SK-N-SH (cell line): ENCODE measurements at regions not wholly inside any gene's neighbourhood (a gene's known extent, or its start where the extent isn't known, plus 50 kb on each side); places are given as distances from the start of the nearest gene placed in this dataset.

Experiments
- CTCF ChIA-PET: fragments of 300-600, 350-600 bp; formaldehyde crosslinking; extraction: SDS; loops from one replicate; lab custom pipeline; 2021; lab: Yijun Ruan, JAX
- POLR2A ChIA-PET: fragments of 350-600 bp; sonication (Branson Sonifier 250); formaldehyde crosslinking; extraction: SDS; loops from one replicate; lab custom pipeline; 2020; ENCODE audit warnings: antibody characterized with exemption, inconsistent platforms; lab: Yijun Ruan, JAX
- DNase-seq: peaks from one replicate; pipeline ENCODE4 v3.0.0; 2012
- H2AFZ ChIP-seq: fragments of 200-600 bp; sonication (generic); 2 replicates; pipeline ENCODE4 v1.8.1; 2016; ENCODE audit warnings: antibody characterized with exemption, mild to moderate bottlenecking, low read depth
- H3F3A ChIP-seq: fragments of 200-600 bp; sonication (generic); replicated peaks from 2 replicates; pipeline ENCODE3; 2016; ENCODE audit warnings: antibody characterized with exemption, mild to moderate bottlenecking; ENCODE audit not compliant: insufficient read depth
- H3K27ac ChIP-seq, 2 experiments: fragments of 200-500 bp in 1 of 2; fragments of 200-600 bp in 1 of 2; sonication (Bioruptor generic) in 1 of 2; sonication (generic), shearing (Covaris generic) in 1 of 2; 2 replicates each; pipeline versions ENCODE4 v1.5.1 to v1.6.1; 2014 to 2016; ENCODE audit warnings: low read depth in 2 of 2, inconsistent platforms in 1 of 2, low read length in 1 of 2, mild to moderate bottlenecking in 1 of 2, mixed read lengths in 1 of 2
- H3K27me3 ChIP-seq: fragments of 200-600 bp; sonication (generic), shearing (Covaris generic); 2 replicates; pipeline ENCODE4 v1.6.1; 2016; ENCODE audit warnings: mixed run types; ENCODE audit not compliant: insufficient read depth
- H3K36me3 ChIP-seq, 2 experiments: fragments of 200-500 bp in 1 of 2; fragments of 200-600 bp in 1 of 2; sonication (Bioruptor generic) in 1 of 2; sonication (generic) in 1 of 2; replicated peaks in 1 of 2; 2 replicates each; pipeline versions ENCODE3 to v1.5.1; 2014 to 2016; ENCODE audit warnings: low read length in 1 of 2, mild to moderate bottlenecking in 1 of 2; ENCODE audit not compliant: insufficient read depth in 2 of 2, control insufficient read depth in 1 of 2
- H3K4me1 ChIP-seq, 2 experiments: fragments of 200-500 bp in 1 of 2; fragments of 200-600 bp in 1 of 2; sonication (Bioruptor generic) in 1 of 2; sonication (generic), shearing (Covaris generic) in 1 of 2; 2 replicates each; pipeline versions ENCODE4 v1.5.1 to v1.6.1; 2014 to 2016; ENCODE audit warnings: low read depth in 1 of 2, low read length in 1 of 2, mixed run types in 1 of 2; ENCODE audit not compliant: insufficient read depth in 2 of 2, control insufficient read depth in 1 of 2
- H3K4me2 ChIP-seq: fragments of 200-600 bp; sonication (generic), shearing (Covaris generic); 2 replicates; pipeline ENCODE4 v1.6.1; 2017; ENCODE audit warnings: mixed run types
- H3K4me3 ChIP-seq, 2 experiments: fragments of 200-500 bp in 1 of 2; fragments of 200-600 bp in 1 of 2; sonication (Bioruptor generic) in 1 of 2; sonication (generic), shearing (Covaris generic) in 1 of 2; 2 replicates each; pipeline versions ENCODE4 v1.5.1 to v1.8.1; 2014 to 2016; ENCODE audit warnings: low read depth in 2 of 2, inconsistent platforms in 1 of 2, low read length in 1 of 2, mild to moderate bottlenecking in 1 of 2, mixed read lengths in 1 of 2, moderate library complexity in 1 of 2
- H3K79me2 ChIP-seq: fragments of 200-600 bp; sonication (generic); 2 replicates; pipeline ENCODE4 v1.8.1; 2017; ENCODE audit warnings: mild to moderate bottlenecking; ENCODE audit not compliant: insufficient read depth
- H3K9ac ChIP-seq: fragments of 200-600 bp; sonication (generic); 2 replicates; pipeline ENCODE4 v1.6.1; 2017; ENCODE audit warnings: mixed run types
- H3K9me2 ChIP-seq: fragments of 200-600 bp; sonication (generic); 2 replicates; pipeline ENCODE4 v1.6.1; 2017; ENCODE audit warnings: mixed run types
- H3K9me3 ChIP-seq: fragments of 200-600 bp; sonication (generic); 2 replicates; pipeline ENCODE4 v1.6.1; 2017; ENCODE audit warnings: mixed run types, mild to moderate bottlenecking, moderate library complexity
- H4K20me1 ChIP-seq: fragments of 200-600 bp; sonication (generic); 2 replicates; pipeline ENCODE4 v1.6.1; 2017; ENCODE audit warnings: mild to moderate bottlenecking, mixed run types; ENCODE audit not compliant: insufficient read depth
- CTCF ChIP-seq: fragments of 200-600 bp; sonication (generic); IDR thresholded peaks from 2 replicates; pipeline ENCODE4 v1.6.1; 2017; ENCODE audit warnings: antibody characterized with exemption, mild to moderate bottlenecking, moderate library complexity
- ELF1 ChIP-seq: IDR thresholded peaks from 2 replicates; pipeline ENCODE4 v1.4.0; 2012
- EP300 ChIP-seq, 2 experiments: IDR thresholded peaks; 2 replicates each; pipeline versions ENCODE4 v1.4.0 to v1.6.1; 2012; ENCODE audit warnings: borderline replicate concordance in 1 of 2, low read depth in 1 of 2, low read length in 1 of 2
- EZH2phosphoT487 ChIP-seq: fragments of 200-600 bp; sonication (generic); IDR thresholded peaks from 2 replicates; pipeline ENCODE4 v1.6.1; 2017; ENCODE audit warnings: low read depth, mixed run types, mild to moderate bottlenecking, antibody characterized with exemption, moderate library complexity, borderline replicate concordance
- FOSL2 ChIP-seq: IDR thresholded peaks from 2 replicates; pipeline ENCODE4 v1.4.0; 2012; ENCODE audit warnings: low read depth, mild to moderate bottlenecking, moderate library complexity, borderline replicate concordance
- FOXM1 ChIP-seq: IDR thresholded peaks from 2 replicates; pipeline ENCODE4 v1.4.0; 2012; ENCODE audit warnings: low read depth, mild to moderate bottlenecking
- GABPA ChIP-seq: IDR thresholded peaks from 2 replicates; pipeline ENCODE4 v1.4.0; 2012; ENCODE audit warnings: low read depth, mild to moderate bottlenecking
- IRF3 ChIP-seq: fragments of 150-350 bp; IDR thresholded peaks from 2 replicates; pipeline ENCODE4 v1.6.1; 2016; ENCODE audit warnings: mild to moderate bottlenecking, low read depth, low read length
- MAX ChIP-seq: IDR thresholded peaks from 2 replicates; pipeline ENCODE4 v1.4.0; 2012; ENCODE audit warnings: low read depth
- MXI1 ChIP-seq: IDR thresholded peaks from 2 replicates; pipeline ENCODE4 v1.6.1; 2012; ENCODE audit warnings: mild to moderate bottlenecking, low read depth, low read length, improper control_type of control experiment
- NRF1 ChIP-seq: IDR thresholded peaks from 2 replicates; pipeline ENCODE4 v1.6.1; 2012; ENCODE audit warnings: low read depth, mild to moderate bottlenecking, low read length
- POLR2AphosphoS5 ChIP-seq: IDR thresholded peaks from 2 replicates; pipeline ENCODE4 v1.6.1; 2012; ENCODE audit warnings: low read depth, low read length
- RAD21 ChIP-seq: IDR thresholded peaks from 2 replicates; pipeline ENCODE4 v1.6.1; 2012; ENCODE audit warnings: mild to moderate bottlenecking, low read length
- RCOR1 ChIP-seq: fragments of 150-350 bp; IDR thresholded peaks from 2 replicates; pipeline ENCODE4 v1.6.1; 2017; ENCODE audit warnings: antibody characterized with exemption, low read length
- RFX5 ChIP-seq: IDR thresholded peaks from 2 replicates; pipeline ENCODE4 v1.6.1; 2012; ENCODE audit warnings: mild to moderate bottlenecking, improper control_type of control experiment, low read length
- SMC3 ChIP-seq: IDR thresholded peaks from 2 replicates; pipeline ENCODE4 v1.6.1; 2012; ENCODE audit warnings: low read depth, low read length, improper control_type of control experiment
- TAF1 ChIP-seq: IDR thresholded peaks from 2 replicates; pipeline ENCODE4 v1.6.1; 2012; ENCODE audit warnings: low read depth, mild to moderate bottlenecking, low read length, moderate library complexity, borderline replicate concordance
- USF2 ChIP-seq: fragments of 150-350 bp; IDR thresholded peaks from 2 replicates; pipeline ENCODE4 v1.6.1; 2017; ENCODE audit warnings: antibody characterized with exemption, low read length, low read depth, borderline replicate concordance
- WGBS: methylation state at CpG from one replicate; pipeline ENCODE4 v1.1.6; 2017; ENCODE audit warnings: low lambda C conversion rate; 5-methylcytosine and 5-hydroxymethylcytosine counted together

- CTCF ChIA-PET = interaction anchor here (0.6 to 2.1 kb wide), 17 partner anchors 8 to 680 kb away, joined by 3 to 9 read pairs (median 3); no protein-coding TSS in a partner anchor
These were observed 100.5 kb upstream of the NMUR2 start for GRCh38 chr5:152505442-152506042.

More at GRCh38 chr5:152505442-152506042, 100.5 kb upstream of the NMUR2 start:
- Histone ChIP-seq H4K20me1 (no peaks in the 10 kb centered on the region), H3K9me3 (no peaks in the 10 kb centered on the region), H3K9ac (no peak overlapping the region), H3K27ac (no peak overlapping the region), H2AFZ (no peak overlapping the region), H3K9me2 (no peaks in the 10 kb centered on the region), H3K4me3 (no peak overlapping the region; a peak in 1 of 4 replicates), H3K79me2 (no peaks in the 10 kb centered on the region), H3K4me1 (no peaks in the 10 kb centered on the region), H3K36me3 (no peaks in the 10 kb centered on the region), H3K4me2 (no peak overlapping the region), H3K27me3 (no peaks in the 10 kb centered on the region), H3F3A (no peaks in the 10 kb centered on the region)
- 7% methylated on average over 8 of the region's 8 CpGs for WGBS
- no peak for TF ChIP-seq MAX
- no peak for TF ChIP-seq EP300 (IDR thresholded peaks at IDR 0.05; ENCODE audit: borderline replicate concordance in 1 of 2, low read depth in 1 of 2, low read length in 1 of 2)
- no peak for TF ChIP-seq FOSL2
- no peak for TF ChIP-seq TAF1
- peak; percentile 59; the same call in 1 of the 2 replicates for TF ChIP-seq SMC3
- TF ChIP-seq GABPA = no peak
- no peak for TF ChIP-seq NRF1
- no peak for TF ChIP-seq MXI1
- TF ChIP-seq POLR2AphosphoS5 = no peak
- TF ChIP-seq IRF3 = no peak
- no peak for TF ChIP-seq RCOR1
- no peak for TF ChIP-seq FOXM1
- no peak for TF ChIP-seq USF2
- peak; percentile 70 for TF ChIP-seq CTCF
- TF ChIP-seq ELF1 = no peak
- TF ChIP-seq RAD21 = peak; percentile 75
- no peak for TF ChIP-seq EZH2phosphoT487
- no peak for TF ChIP-seq RFX5
- POLR2A ChIA-PET = no interaction called here
- peak; percentile 44 for DNase-seq
